ENCODE measurements at regions not wholly inside any gene's neighbourhood (a gene's known extent, or its start where the extent isn't known, plus 50 kb on each side); places are given as distances from the start of the nearest gene placed in this dataset.

DNA sequence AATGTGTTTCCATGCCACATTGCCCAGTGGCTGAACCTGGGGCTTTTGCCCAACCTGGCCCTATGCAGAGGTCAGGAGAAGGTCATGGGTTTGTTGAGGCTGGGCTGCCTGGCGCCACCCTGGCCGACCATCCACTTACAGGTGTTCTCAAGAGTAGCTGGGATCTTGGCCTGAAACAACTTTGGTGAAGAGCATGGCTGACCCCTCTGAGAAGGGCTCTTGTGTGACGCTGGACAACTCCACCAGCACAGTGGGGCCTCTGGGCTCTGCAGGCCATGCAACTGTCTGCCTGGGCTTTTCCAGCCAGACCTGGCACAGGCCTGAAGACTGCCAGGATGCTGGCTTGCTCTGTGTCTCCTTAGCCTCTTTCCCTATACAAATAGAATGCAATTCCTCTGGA is 76.4 kb upstream of the ZNG1B start:
- TF ChIP-seq ZNF664 (tag by site-specific recombination; IDR thresholded peaks at IDR 0.05) (no peak), OSR2 (tag by site-specific recombination; IDR thresholded peaks at IDR 0.05) (no peak), ZBTB20 (tag by site-specific recombination; IDR thresholded peaks at IDR 0.05) (no peak), GFI1B (tag by site-specific recombination; IDR thresholded peaks at IDR 0.05) (no peak), ZBTB7A (tag by site-specific recombination; IDR thresholded peaks at IDR 0.05; ENCODE audit: low read depth) (no peak), BCL11A (tag by site-specific recombination; IDR thresholded peaks at IDR 0.05; ENCODE audit: low read depth) (no peak), ZNF776 (tag by site-specific recombination; IDR thresholded peaks at IDR 0.05; ENCODE audit: borderline replicate concordance) (no peak), YY1 (tag by site-specific recombination; IDR thresholded peaks at IDR 0.05) (no peak), ZNF501 (tag by site-specific recombination; IDR thresholded peaks at IDR 0.05) (no peak), ZNF544 (tag by site-specific recombination; IDR thresholded peaks at IDR 0.05) (no peak), ZNF23 (tag by site-specific recombination; IDR thresholded peaks at IDR 0.05; ENCODE audit: borderline replicate concordance) (no peak)
- TF ChIP-seq, protein P1, sequence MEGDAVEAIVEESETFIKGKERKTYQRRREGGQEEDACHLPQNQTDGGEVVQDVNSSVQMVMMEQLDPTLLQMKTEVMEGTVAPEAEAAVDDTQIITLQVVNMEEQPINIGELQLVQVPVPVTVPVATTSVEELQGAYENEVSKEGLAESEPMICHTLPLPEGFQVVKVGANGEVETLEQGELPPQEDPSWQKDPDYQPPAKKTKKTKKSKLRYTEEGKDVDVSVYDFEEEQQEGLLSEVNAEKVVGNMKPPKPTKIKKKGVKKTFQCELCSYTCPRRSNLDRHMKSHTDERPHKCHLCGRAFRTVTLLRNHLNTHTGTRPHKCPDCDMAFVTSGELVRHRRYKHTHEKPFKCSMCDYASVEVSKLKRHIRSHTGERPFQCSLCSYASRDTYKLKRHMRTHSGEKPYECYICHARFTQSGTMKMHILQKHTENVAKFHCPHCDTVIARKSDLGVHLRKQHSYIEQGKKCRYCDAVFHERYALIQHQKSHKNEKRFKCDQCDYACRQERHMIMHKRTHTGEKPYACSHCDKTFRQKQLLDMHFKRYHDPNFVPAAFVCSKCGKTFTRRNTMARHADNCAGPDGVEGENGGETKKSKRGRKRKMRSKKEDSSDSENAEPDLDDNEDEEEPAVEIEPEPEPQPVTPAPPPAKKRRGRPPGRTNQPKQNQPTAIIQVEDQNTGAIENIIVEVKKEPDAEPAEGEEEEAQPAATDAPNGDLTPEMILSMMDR (tag by site-specific recombination; IDR thresholded peaks at IDR 0.05), result no peak
- TF ChIP-seq, protein P2, sequence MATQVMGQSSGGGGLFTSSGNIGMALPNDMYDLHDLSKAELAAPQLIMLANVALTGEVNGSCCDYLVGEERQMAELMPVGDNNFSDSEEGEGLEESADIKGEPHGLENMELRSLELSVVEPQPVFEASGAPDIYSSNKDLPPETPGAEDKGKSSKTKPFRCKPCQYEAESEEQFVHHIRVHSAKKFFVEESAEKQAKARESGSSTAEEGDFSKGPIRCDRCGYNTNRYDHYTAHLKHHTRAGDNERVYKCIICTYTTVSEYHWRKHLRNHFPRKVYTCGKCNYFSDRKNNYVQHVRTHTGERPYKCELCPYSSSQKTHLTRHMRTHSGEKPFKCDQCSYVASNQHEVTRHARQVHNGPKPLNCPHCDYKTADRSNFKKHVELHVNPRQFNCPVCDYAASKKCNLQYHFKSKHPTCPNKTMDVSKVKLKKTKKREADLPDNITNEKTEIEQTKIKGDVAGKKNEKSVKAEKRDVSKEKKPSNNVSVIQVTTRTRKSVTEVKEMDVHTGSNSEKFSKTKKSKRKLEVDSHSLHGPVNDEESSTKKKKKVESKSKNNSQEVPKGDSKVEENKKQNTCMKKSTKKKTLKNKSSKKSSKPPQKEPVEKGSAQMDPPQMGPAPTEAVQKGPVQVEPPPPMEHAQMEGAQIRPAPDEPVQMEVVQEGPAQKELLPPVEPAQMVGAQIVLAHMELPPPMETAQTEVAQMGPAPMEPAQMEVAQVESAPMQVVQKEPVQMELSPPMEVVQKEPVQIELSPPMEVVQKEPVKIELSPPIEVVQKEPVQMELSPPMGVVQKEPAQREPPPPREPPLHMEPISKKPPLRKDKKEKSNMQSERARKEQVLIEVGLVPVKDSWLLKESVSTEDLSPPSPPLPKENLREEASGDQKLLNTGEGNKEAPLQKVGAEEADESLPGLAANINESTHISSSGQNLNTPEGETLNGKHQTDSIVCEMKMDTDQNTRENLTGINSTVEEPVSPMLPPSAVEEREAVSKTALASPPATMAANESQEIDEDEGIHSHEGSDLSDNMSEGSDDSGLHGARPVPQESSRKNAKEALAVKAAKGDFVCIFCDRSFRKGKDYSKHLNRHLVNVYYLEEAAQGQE (tag by site-specific recombination; IDR thresholded peaks at IDR 0.05), result no peak
- TF ChIP-seq, protein P3, sequence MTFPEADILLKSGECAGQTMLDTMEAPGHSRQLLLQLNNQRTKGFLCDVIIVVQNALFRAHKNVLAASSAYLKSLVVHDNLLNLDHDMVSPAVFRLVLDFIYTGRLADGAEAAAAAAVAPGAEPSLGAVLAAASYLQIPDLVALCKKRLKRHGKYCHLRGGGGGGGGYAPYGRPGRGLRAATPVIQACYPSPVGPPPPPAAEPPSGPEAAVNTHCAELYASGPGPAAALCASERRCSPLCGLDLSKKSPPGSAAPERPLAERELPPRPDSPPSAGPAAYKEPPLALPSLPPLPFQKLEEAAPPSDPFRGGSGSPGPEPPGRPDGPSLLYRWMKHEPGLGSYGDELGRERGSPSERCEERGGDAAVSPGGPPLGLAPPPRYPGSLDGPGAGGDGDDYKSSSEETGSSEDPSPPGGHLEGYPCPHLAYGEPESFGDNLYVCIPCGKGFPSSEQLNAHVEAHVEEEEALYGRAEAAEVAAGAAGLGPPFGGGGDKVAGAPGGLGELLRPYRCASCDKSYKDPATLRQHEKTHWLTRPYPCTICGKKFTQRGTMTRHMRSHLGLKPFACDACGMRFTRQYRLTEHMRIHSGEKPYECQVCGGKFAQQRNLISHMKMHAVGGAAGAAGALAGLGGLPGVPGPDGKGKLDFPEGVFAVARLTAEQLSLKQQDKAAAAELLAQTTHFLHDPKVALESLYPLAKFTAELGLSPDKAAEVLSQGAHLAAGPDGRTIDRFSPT (tag by site-specific recombination; IDR thresholded peaks at IDR 0.05), result no peak

Data from HEK293 (cell line).